ENCODE measurements at regions not wholly inside any gene's neighbourhood (a gene's known extent, or its start where the extent isn't known, plus 50 kb on each side); places are given as distances from the start of the nearest gene placed in this dataset.

- Histone ChIP-seq H3K9me2 (ENCODE audit: insufficient read depth, low read length) (no peaks in the 10 kb centered on the region), H3K4me2 (ENCODE audit: low read length) (no peak overlapping the region), H2AFZ (ENCODE audit: low read length) (no peak overlapping the region), H3K79me2 (ENCODE audit: insufficient read depth, low read depth, low read length) (no peaks in the 10 kb centered on the region), H3K9me3 (ENCODE audit: low read length) (no peaks in the 10 kb centered on the region), H3K4me3 (ENCODE audit: low read depth, low read length, poor library complexity, severe bottlenecking) (no peak overlapping the region), H3K4me1 (ENCODE audit: insufficient read depth, low read length, poor library complexity, severe bottlenecking) (no peaks in the 10 kb centered on the region), H3K27ac (ENCODE audit: low read depth, low read length, poor library complexity, severe bottlenecking) (no peak overlapping the region), H3K36me3 (ENCODE audit: insufficient read depth, low read length) (no peaks in the 10 kb centered on the region), H4K20me1 (ENCODE audit: insufficient read depth, low read length) (no peaks in the 10 kb centered on the region)
- POLR2A ChIA-PET: no interaction called here
- TF ChIP-seq EZH2phosphoT487 (IDR thresholded peaks at IDR 0.05; ENCODE audit: borderline replicate concordance, low read depth, low read length) (no peak), CTCF (conservative IDR thresholded peaks at IDR 0.05; ENCODE audit: low read length) (no peak)
- CTCF ChIA-PET (ENCODE audit: unreplicated experiment): no interaction called here
- intact Hi-C loops (cut with micrococcal nuclease; ENCODE audit: unreplicated experiment): no loop called here
- no peak for DNase-seq (ENCODE audit: low spot score)
- no TSS peak for BruUV-seq (replicated peaks)
Measured at GRCh38 chr12:54129028-54129903, 59.5 kb downstream of the SMUG1 start.

Data from OCI-LY7 (cell line).